ENCODE measurements at regions not wholly inside any gene's neighbourhood (a gene's known extent, or its start where the extent isn't known, plus 50 kb on each side); places are given as distances from the start of the nearest gene placed in this dataset.
"Not testable (repeated sequence)": the region's sequence is repeated elsewhere in the genome, so short reads cannot be mapped to it uniquely, and the experiment has no call there.

- no peak for TF ChIP-seq CTCF (IDR thresholded peaks at IDR 0.05)
- no peak overlapping the region for H3K4me3 ChIP-seq (ENCODE audit: low read depth in 1 of 2, low read length in 1 of 2)
- H3K36me3 ChIP-seq: no peaks in the 10 kb centered on the region
- no peaks in the 10 kb centered on the region for H3K9me3 ChIP-seq
- no peaks in the 10 kb centered on the region for H3K27me3 ChIP-seq
- no peaks in the 10 kb centered on the region for H3K4me1 ChIP-seq (ENCODE audit: control insufficient read depth in 1 of 2, insufficient read depth in 1 of 2, low read depth in 1 of 2, low read length in 1 of 2)
- no peak overlapping the region for H3K27ac ChIP-seq
These were observed 598.1 kb upstream of the CBLB start for GRCh38 chr3:106466881-106467280.

GRCh38 chr3:106473576-106474475 lies 605.0 kb upstream of the CBLB start:
- H3K4me3 ChIP-seq (ENCODE audit: low read depth in 1 of 2, low read length in 1 of 2): no peak overlapping the region
- H3K36me3 ChIP-seq: no peaks in the 10 kb centered on the region
- no peaks in the 10 kb centered on the region for H3K27me3 ChIP-seq
- H3K27ac ChIP-seq: no peak overlapping the region
- no peaks in the 10 kb centered on the region for H3K9me3 ChIP-seq
- H3K4me1 ChIP-seq (ENCODE audit: control insufficient read depth in 1 of 2, insufficient read depth in 1 of 2, low read depth in 1 of 2, low read length in 1 of 2): no peaks in the 10 kb centered on the region
- TF ChIP-seq CTCF (IDR thresholded peaks at IDR 0.05): no peak

GRCh38 chr3:106482451-106482850 lies 613.6 kb upstream of the CBLB start:
- no peaks in the 10 kb centered on the region for H3K27me3 ChIP-seq
- no peak overlapping the region for H3K4me3 ChIP-seq (ENCODE audit: low read depth in 1 of 2, low read length in 1 of 2)
- no peaks in the 10 kb centered on the region for H3K4me1 ChIP-seq (ENCODE audit: control insufficient read depth in 1 of 2, insufficient read depth in 1 of 2, low read depth in 1 of 2, low read length in 1 of 2)
- no peak overlapping the region for H3K27ac ChIP-seq
- no peaks in the 10 kb centered on the region for H3K9me3 ChIP-seq
- H3K36me3 ChIP-seq: no peaks in the 10 kb centered on the region
- no peak for TF ChIP-seq CTCF (IDR thresholded peaks at IDR 0.05)

- no peak for TF ChIP-seq CTCF (IDR thresholded peaks at IDR 0.05)
- H3K4me1 ChIP-seq (ENCODE audit: control insufficient read depth in 1 of 2, insufficient read depth in 1 of 2, low read depth in 1 of 2, low read length in 1 of 2): no peaks in the 10 kb centered on the region
- no peak overlapping the region for H3K27ac ChIP-seq
- no peaks in the 10 kb centered on the region for H3K9me3 ChIP-seq
- no peaks in the 10 kb centered on the region for H3K36me3 ChIP-seq
- no peak overlapping the region for H3K4me3 ChIP-seq (ENCODE audit: low read depth in 1 of 2, low read length in 1 of 2)
- H3K27me3 ChIP-seq: no peaks in the 10 kb centered on the region
These were observed 616.4 kb upstream of the CBLB start for GRCh38 chr3:106485217-106485616.

GRCh38 chr3:106485802-106486201 lies 617.0 kb upstream of the CBLB start:
- Histone ChIP-seq H3K9me3 (no peaks in the 10 kb centered on the region), H3K27ac (no peak overlapping the region), H3K4me1 (ENCODE audit: control insufficient read depth in 1 of 2, insufficient read depth in 1 of 2, low read depth in 1 of 2, low read length in 1 of 2) (no peaks in the 10 kb centered on the region), H3K36me3 (no peaks in the 10 kb centered on the region), H3K4me3 (ENCODE audit: low read depth in 1 of 2, low read length in 1 of 2) (no peak overlapping the region), H3K27me3 (no peaks in the 10 kb centered on the region)
- TF ChIP-seq CTCF (IDR thresholded peaks at IDR 0.05): no peak

- not testable (repeated sequence) for H3K27ac ChIP-seq; H3K36me3 ChIP-seq; H3K27me3 ChIP-seq; H3K9me3 ChIP-seq; H3K4me3 ChIP-seq (ENCODE audit: low read depth in 1 of 2, low read length in 1 of 2); H3K4me1 ChIP-seq (ENCODE audit: control insufficient read depth in 1 of 2, insufficient read depth in 1 of 2, low read depth in 1 of 2, low read length in 1 of 2)
These were observed 618.3 kb upstream of the CBLB start for GRCh38 chr3:106486945-106487639.

All from neutrophil (primary cell).